MM.1S (cell line): ENCODE measurements at regions not wholly inside any gene's neighbourhood (a gene's known extent, or its start where the extent isn't known, plus 50 kb on each side); places are given as distances from the start of the nearest gene placed in this dataset.

Source experiments
- EZH2 ChIP-seq: fragments of 300-600 bp; sonication (generic); optimal IDR thresholded peaks from 2 replicates; pipeline ENCODE3; 2017; ENCODE audit warnings: low read depth, mild to moderate bottlenecking, antibody characterized with exemption, low read length, mixed read lengths
- EZH2phosphoT487 ChIP-seq: fragments of 300-600 bp; sonication (generic); IDR thresholded peaks from 2 replicates; pipeline ENCODE4 v1.6.1; 2018; ENCODE audit warnings: antibody characterized with exemption, low read length
- TF ChIP-seq, protein P1 (sequence below): fragments of 300-600 bp; sonication (generic); IDR thresholded peaks from 2 replicates; pipeline ENCODE4 v1.5.1; 2016; ENCODE audit warnings: antibody characterized with exemption, low read length, mixed read lengths

DNA sequence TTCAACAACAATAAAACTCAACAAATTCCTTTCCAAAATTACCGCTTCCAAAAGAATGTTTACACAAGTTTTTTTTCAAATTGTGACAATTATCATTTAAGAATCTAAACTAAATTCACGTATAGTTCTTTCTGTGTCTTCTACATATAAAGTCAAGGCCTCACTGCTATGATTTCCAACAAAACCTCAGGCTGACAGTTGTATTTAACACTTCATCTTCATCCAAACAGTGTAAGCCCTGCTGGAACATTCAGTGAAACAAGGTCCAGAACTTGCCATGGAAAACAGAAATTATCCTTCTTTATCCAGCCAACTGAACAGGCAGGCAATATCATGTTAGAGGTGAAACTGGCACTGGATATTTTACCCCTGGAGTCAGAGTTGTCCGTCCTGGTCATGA, 357.9 kb downstream of the PID1 start:
- TF ChIP-seq, protein P1, sequence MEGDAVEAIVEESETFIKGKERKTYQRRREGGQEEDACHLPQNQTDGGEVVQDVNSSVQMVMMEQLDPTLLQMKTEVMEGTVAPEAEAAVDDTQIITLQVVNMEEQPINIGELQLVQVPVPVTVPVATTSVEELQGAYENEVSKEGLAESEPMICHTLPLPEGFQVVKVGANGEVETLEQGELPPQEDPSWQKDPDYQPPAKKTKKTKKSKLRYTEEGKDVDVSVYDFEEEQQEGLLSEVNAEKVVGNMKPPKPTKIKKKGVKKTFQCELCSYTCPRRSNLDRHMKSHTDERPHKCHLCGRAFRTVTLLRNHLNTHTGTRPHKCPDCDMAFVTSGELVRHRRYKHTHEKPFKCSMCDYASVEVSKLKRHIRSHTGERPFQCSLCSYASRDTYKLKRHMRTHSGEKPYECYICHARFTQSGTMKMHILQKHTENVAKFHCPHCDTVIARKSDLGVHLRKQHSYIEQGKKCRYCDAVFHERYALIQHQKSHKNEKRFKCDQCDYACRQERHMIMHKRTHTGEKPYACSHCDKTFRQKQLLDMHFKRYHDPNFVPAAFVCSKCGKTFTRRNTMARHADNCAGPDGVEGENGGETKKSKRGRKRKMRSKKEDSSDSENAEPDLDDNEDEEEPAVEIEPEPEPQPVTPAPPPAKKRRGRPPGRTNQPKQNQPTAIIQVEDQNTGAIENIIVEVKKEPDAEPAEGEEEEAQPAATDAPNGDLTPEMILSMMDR, result no peak
- no peak for TF ChIP-seq EZH2
- no peak for TF ChIP-seq EZH2phosphoT487
